Neuronal stem cell (in vitro differentiated cells): ENCODE measurements at regions not wholly inside any gene's neighbourhood (a gene's known extent, or its start where the extent isn't known, plus 50 kb on each side); places are given as distances from the start of the nearest gene placed in this dataset.

Source experiments
- DNase-seq: peaks from one replicate; pipeline ENCODE4 v3.0.0-alpha.2; 2013; ENCODE audit warnings: low spot score
- H2AFZ ChIP-seq: one replicate; pipeline ENCODE4 v1.6.1; 2013; ENCODE audit warnings: mild to moderate bottlenecking, low read length, inconsistent platforms
- H2AK5ac ChIP-seq: 2 replicates; pipeline ENCODE4 v1.6.1; 2013; ENCODE audit warnings: low read depth, mild to moderate bottlenecking, inconsistent platforms, low read length, moderate library complexity, mixed read lengths
- H2BK120ac ChIP-seq: 2 replicates; pipeline ENCODE4 v1.6.1; 2013; ENCODE audit warnings: low read depth, mild to moderate bottlenecking, inconsistent platforms, low read length, moderate library complexity, mixed read lengths
- H2BK12ac ChIP-seq: one replicate; pipeline ENCODE4 v1.6.1; 2013; ENCODE audit warnings: low read length, inconsistent platforms
- H2BK15ac ChIP-seq: 2 replicates; pipeline ENCODE4 v1.6.1; 2013; ENCODE audit warnings: mild to moderate bottlenecking, low read length, inconsistent platforms, mixed read lengths
- H2BK5ac ChIP-seq: one replicate; pipeline ENCODE4 v1.6.1; 2013; ENCODE audit warnings: inconsistent platforms, mild to moderate bottlenecking, low read length, moderate library complexity
- H3K14ac ChIP-seq: one replicate; pipeline ENCODE4 v1.6.1; 2013; ENCODE audit warnings: low read length, inconsistent platforms
- H3K18ac ChIP-seq: 2 replicates; pipeline ENCODE4 v1.6.1; 2013; ENCODE audit warnings: low read length, inconsistent platforms
- H3K23ac ChIP-seq: 2 replicates; pipeline ENCODE4 v1.6.1; 2013; ENCODE audit warnings: low read depth, mild to moderate bottlenecking, mixed read lengths, low read length, inconsistent platforms; ENCODE audit not compliant: poor library complexity
- H3K27ac ChIP-seq: replicated peaks from 3 replicates; pipeline ENCODE4 v1.5.1; 2013; ENCODE audit warnings: low read length, inconsistent platforms
- H3K27me3 ChIP-seq, 3 experiments: 2 replicates each; pipeline ENCODE4 v1.6.1; 2013; ENCODE audit warnings: low read length in 3 of 3, mild to moderate bottlenecking in 2 of 3, inconsistent platforms in 1 of 3, low read depth in 1 of 3, mixed read lengths in 1 of 3, moderate library complexity in 1 of 3; ENCODE audit not compliant: control insufficient read depth in 3 of 3, insufficient read depth in 3 of 3
- H3K36me3 ChIP-seq, 2 donors: replicated peaks in 1 of 2; 2 replicates each; pipeline ENCODE4 v1.6.1; 2013; ENCODE audit warnings: low read length in 2 of 2; ENCODE audit not compliant: control insufficient read depth in 2 of 2, insufficient read depth in 2 of 2
- H3K4ac ChIP-seq: 2 replicates; pipeline ENCODE4 v1.6.1; 2013; ENCODE audit warnings: inconsistent platforms, mild to moderate bottlenecking, low read length, moderate library complexity
- H3K4me1 ChIP-seq, 2 donors: 1 replicate in 1 of 2; 2 replicates in 1 of 2; pipeline ENCODE4 v1.6.1; 2013; ENCODE audit warnings: low read length in 2 of 2, low read depth in 1 of 2; ENCODE audit not compliant: control insufficient read depth in 2 of 2, insufficient read depth in 1 of 2
- H3K4me2 ChIP-seq: one replicate; pipeline ENCODE4 v1.6.1; 2013; ENCODE audit warnings: mild to moderate bottlenecking, low read length, inconsistent platforms; ENCODE audit not compliant: insufficient read depth, poor library complexity, severe bottlenecking
- H3K4me3 ChIP-seq, 2 donors: 2 replicates each; pipeline ENCODE4 v1.5.1; 2013; ENCODE audit warnings: low read length in 2 of 2, mild to moderate bottlenecking in 2 of 2, inconsistent platforms in 1 of 2, moderate library complexity in 1 of 2
- H3K79me1 ChIP-seq: one replicate; pipeline ENCODE4 v1.6.1; 2013; ENCODE audit warnings: low read depth, mild to moderate bottlenecking, inconsistent platforms, low read length, moderate library complexity
- H3K9ac ChIP-seq: one replicate; pipeline ENCODE4 v1.6.1; 2013; ENCODE audit warnings: mild to moderate bottlenecking, low read depth, low read length, inconsistent platforms; ENCODE audit not compliant: poor library complexity
- H3K9me3 ChIP-seq, 2 donors: replicated peaks in 1 of 2; 2 replicates each; pipeline versions ENCODE3 to v1.6.1; 2013; ENCODE audit warnings: low read length in 2 of 2, mild to moderate bottlenecking in 2 of 2, inconsistent platforms in 1 of 2, low read depth in 1 of 2, mixed read lengths in 1 of 2, moderate library complexity in 1 of 2; ENCODE audit not compliant: control insufficient read depth in 2 of 2, insufficient read depth in 1 of 2
- H4K8ac ChIP-seq: one replicate; pipeline ENCODE4 v1.6.1; 2013; ENCODE audit warnings: low read depth, mild to moderate bottlenecking, inconsistent platforms, low read length, moderate library complexity
- H4K91ac ChIP-seq: one replicate; pipeline ENCODE4 v1.6.1; 2013; ENCODE audit warnings: low read length, low read depth, mild to moderate bottlenecking, inconsistent platforms; ENCODE audit not compliant: poor library complexity
- WGBS, 2 donors: extraction: QIAGEN DNeasy Blood & Tissue Kit; methylation state at CpG; one replicate each; pipeline ENCODE4 v1.1.7; 2013; ENCODE audit warnings: missing lambda C conversion rate in 2 of 2, mixed read lengths in 1 of 2; ENCODE audit not compliant: insufficient read length in 2 of 2, insufficient replicate concordance in 1 of 2; ENCODE audit errors: extremely low coverage in 2 of 2; 5-methylcytosine and 5-hydroxymethylcytosine counted together

- no peak for DNase-seq
- H3K9me3 ChIP-seq, result peaks cover 0 to 7% of the 10 kb centered on the region in 2 donors
- no peak overlapping the region for H2BK15ac ChIP-seq
- no peak overlapping the region for H4K91ac ChIP-seq
- no peak overlapping the region for H2BK12ac ChIP-seq
- no peak overlapping the region for H4K8ac ChIP-seq
- no peak overlapping the region for H2AK5ac ChIP-seq
- no peaks in the 10 kb centered on the region for H3K27me3 ChIP-seq
- no peak overlapping the region for H2BK120ac ChIP-seq
- no peaks in the 10 kb centered on the region for H3K36me3 ChIP-seq
- no peak overlapping the region for H2AFZ ChIP-seq
- H3K79me1 ChIP-seq, result no peaks in the 10 kb centered on the region
- H2BK5ac ChIP-seq, result no peak overlapping the region
- no peak overlapping the region for H3K14ac ChIP-seq
- H3K9ac ChIP-seq, result no peak overlapping the region
- no peak overlapping the region for H3K4ac ChIP-seq
- no peak overlapping the region for H3K23ac ChIP-seq
- no peak overlapping the region for H3K4me3 ChIP-seq
- no peak overlapping the region for H3K18ac ChIP-seq
- H3K27ac ChIP-seq, result no peak overlapping the region
- peaks cover 0 to 3% of the 10 kb centered on the region in 2 donors for H3K4me1 ChIP-seq
- H3K4me2 ChIP-seq, result no peak overlapping the region
- no CpG with 5 or more reads among the region's 7 CpGs for WGBS, 2 donors
Measured at GRCh38 chr11:128291835-128292234, 295.5 kb downstream of the ETS1 start.

DNA sequence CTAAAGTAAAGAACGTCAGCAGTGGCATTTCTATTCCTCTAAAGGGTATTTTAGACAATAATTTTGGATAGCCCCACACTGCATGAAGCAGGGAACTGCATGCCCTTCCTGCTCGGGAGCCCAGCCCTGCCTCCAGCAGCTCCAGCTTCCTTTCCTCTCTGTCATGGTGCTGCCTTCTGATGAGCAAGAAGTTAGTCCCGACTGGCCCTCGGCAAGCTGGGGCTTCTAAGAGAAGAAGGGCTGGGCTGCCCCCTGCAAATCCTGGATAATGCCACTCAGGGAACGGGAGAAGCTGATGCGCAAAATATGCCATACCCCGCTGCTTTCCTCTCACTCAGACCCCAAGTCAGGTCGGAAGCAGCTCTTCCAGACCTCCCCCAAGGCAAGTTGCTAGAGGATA is 296.4 kb downstream of the ETS1 start:
- H3K79me1 ChIP-seq, result no peaks in the 10 kb centered on the region
- H4K91ac ChIP-seq, result no peak overlapping the region
- H2AFZ ChIP-seq, result no peak overlapping the region
- H3K14ac ChIP-seq, result no peak overlapping the region
- WGBS, 2 donors, result no CpG with 5 or more reads among the region's 8 CpGs
- no peak overlapping the region for H3K4me2 ChIP-seq
- H2BK12ac ChIP-seq, result no peak overlapping the region
- no peak overlapping the region for H2AK5ac ChIP-seq
- no peak overlapping the region for H2BK5ac ChIP-seq
- no peak for DNase-seq
- no peak overlapping the region for H3K9ac ChIP-seq
- no peak overlapping the region for H2BK120ac ChIP-seq
- no peak overlapping the region for H3K23ac ChIP-seq
- H3K27me3 ChIP-seq, result no peaks in the 10 kb centered on the region
- H3K27ac ChIP-seq, result no peak overlapping the region
- H2BK15ac ChIP-seq, result no peak overlapping the region
- peaks cover 0 to 3% of the 10 kb centered on the region in 2 donors for H3K4me1 ChIP-seq
- H3K36me3 ChIP-seq, result no peaks in the 10 kb centered on the region
- H3K9me3 ChIP-seq, result peaks cover 0 to 7% of the 10 kb centered on the region in 2 donors
- H3K4me3 ChIP-seq, result no peak overlapping the region
- H4K8ac ChIP-seq, result no peak overlapping the region
- no peak overlapping the region for H3K4ac ChIP-seq
- no peak overlapping the region for H3K18ac ChIP-seq

DNA sequence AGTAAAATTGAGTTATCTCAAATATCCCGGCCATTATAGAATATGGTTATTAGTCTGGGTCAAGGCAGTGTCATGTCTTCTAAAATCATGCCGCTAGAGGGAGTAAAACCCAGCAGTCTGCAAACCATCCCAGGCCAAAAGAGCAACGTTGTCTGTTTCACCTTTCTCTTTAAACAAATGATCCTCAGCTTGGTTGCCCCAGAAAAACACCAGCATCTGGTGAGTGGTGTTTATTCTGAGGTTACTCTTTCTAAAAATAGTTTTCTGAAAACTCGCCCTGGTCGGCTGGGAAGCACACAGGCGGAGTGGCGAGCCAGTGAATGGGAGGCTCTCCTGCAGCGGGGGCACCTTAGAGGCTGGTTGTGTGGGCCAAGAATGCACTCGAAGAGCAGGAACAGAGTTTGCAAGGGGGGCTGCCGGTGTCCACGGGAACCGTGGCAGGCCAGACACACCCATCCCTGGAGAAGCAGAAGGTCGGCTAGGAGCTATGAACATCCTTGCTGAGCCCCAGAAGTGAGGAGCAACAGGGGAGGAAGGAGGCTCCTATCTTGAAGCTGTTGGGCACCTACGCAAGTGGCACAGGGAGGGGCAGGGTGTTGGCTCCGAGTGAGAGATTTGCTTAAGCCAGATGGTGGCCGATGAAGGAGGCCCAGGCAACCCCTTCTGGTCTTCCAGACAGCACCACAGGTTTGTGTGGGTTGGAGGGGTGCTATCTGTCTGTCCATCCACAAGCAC is 297.1 kb downstream of the ETS1 start:
- no CpG with 5 or more reads among the region's 16 CpGs for WGBS, 2 donors
- H3K14ac ChIP-seq, result no peak overlapping the region
- no peak overlapping the region for H2BK120ac ChIP-seq
- no peak overlapping the region for H3K4me2 ChIP-seq
- peak; percentile 56 for DNase-seq
- no peaks in the 10 kb centered on the region for H3K36me3 ChIP-seq
- H3K4me3 ChIP-seq, result no peak overlapping the region
- H3K9ac ChIP-seq, result no peak overlapping the region
- H3K4ac ChIP-seq, result no peak overlapping the region
- no peak overlapping the region for H2BK12ac ChIP-seq
- no peak overlapping the region for H2AK5ac ChIP-seq
- peaks cover 0 to 4% of the 10 kb centered on the region in 2 donors for H3K9me3 ChIP-seq
- no peak overlapping the region for H2BK15ac ChIP-seq
- no peak overlapping the region for H3K23ac ChIP-seq
- H2BK5ac ChIP-seq, result no peak overlapping the region
- no peak overlapping the region for H4K8ac ChIP-seq
- H3K27me3 ChIP-seq, result no peaks in the 10 kb centered on the region
- H3K18ac ChIP-seq, result peak overlapping the region; percentile 11
- H3K27ac ChIP-seq, result no peak overlapping the region
- H3K79me1 ChIP-seq, result no peaks in the 10 kb centered on the region
- H3K4me1 ChIP-seq, result peaks cover 0 to 3% of the 10 kb centered on the region in 2 donors
- no peak overlapping the region for H2AFZ ChIP-seq
- H4K91ac ChIP-seq, result no peak overlapping the region

DNA sequence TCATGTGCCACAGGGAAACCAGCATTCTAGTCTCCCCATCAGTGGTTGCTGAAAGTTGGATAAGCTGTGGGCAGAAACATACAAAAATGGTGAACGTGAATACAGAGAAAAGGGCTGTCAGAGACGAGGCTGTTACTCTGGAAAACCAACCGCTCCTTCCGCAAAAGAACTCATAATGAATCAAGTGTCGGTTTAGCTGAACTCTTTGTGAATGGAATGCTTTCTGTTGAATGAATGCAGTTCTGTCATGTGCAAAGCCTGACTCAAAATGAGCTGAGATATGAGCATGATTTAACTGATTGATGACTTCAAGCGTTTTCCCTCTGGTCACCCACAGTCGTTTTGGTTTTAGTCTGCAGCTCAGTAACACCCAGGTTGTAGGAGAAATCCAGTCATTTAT is 298.3 kb downstream of the ETS1 start:
- Histone ChIP-seq H4K91ac (no peak overlapping the region), H2BK12ac (no peak overlapping the region), H2BK5ac (no peak overlapping the region), H3K36me3 (no peaks in the 10 kb centered on the region), H3K23ac (no peak overlapping the region), H3K14ac (no peak overlapping the region), H3K27ac (no peak overlapping the region), H3K4me2 (no peak overlapping the region), H3K4me3 (no peak overlapping the region), H3K27me3 (no peaks in the 10 kb centered on the region), H2BK15ac (no peak overlapping the region), H3K79me1 (no peaks in the 10 kb centered on the region), H3K4ac (no peak overlapping the region), H3K9me3 (peaks cover 0 to 3% of the 10 kb centered on the region in 2 donors), H3K4me1 (peaks cover 0 to 3% of the 10 kb centered on the region in 2 donors), H3K18ac (no peak overlapping the region), H2AK5ac (no peak overlapping the region), H2AFZ (no peak overlapping the region), H4K8ac (no peak overlapping the region), H3K9ac (no peak overlapping the region), H2BK120ac (no peak overlapping the region)
- DNase-seq, result no peak
- no CpG with 5 or more reads among the region's 7 CpGs for WGBS, 2 donors
